ENCODE measurements at regions not wholly inside any gene's neighbourhood (a gene's known extent, or its start where the extent isn't known, plus 50 kb on each side); places are given as distances from the start of the nearest gene placed in this dataset.
A peak's percentile ranks its signal among the peaks of the same experiment; 100 is the strongest.
"Not testable (repeated sequence)": the region's sequence is repeated elsewhere in the genome, so short reads cannot be mapped to it uniquely, and the experiment has no call there.

- no peak for DNase-seq
Observed at GRCh38 chr2:208807756-208808155, 401.2 kb downstream of the PTH2R start.

GRCh38 chr2:208811885-208812284 is 405.3 kb downstream of the PTH2R start:
- not testable (repeated sequence) for DNase-seq

- no peak for DNase-seq
Observed at GRCh38 chr2:208819190-208819589, 412.6 kb downstream of the PTH2R start.

- peak; percentile 71 for DNase-seq
Observed at GRCh38 chr2:208820014-208820688, 413.6 kb downstream of the PTH2R start.

GRCh38 chr2:208827109-208827508 is 420.5 kb downstream of the PTH2R start:
- DNase-seq = no peak

GRCh38 chr2:208827549-208828221 is 421.1 kb downstream of the PTH2R start:
- DNase-seq = no peak

- DNase-seq = no peak
Observed at GRCh38 chr2:208830203-208830602, 423.6 kb downstream of the PTH2R start.

GRCh38 chr2:208847651-208848050 is 441.1 kb downstream of the PTH2R start:
- DNase-seq = no peak

GRCh38 chr2:208854717-208855116 is 448.1 kb downstream of the PTH2R start:
- no peak for DNase-seq

GRCh38 chr2:208867374-208867773 is 460.8 kb downstream of the PTH2R start:
- DNase-seq = no peak

GRCh38 chr2:208872591-208872990 is 466.0 kb downstream of the PTH2R start:
- DNase-seq = no peak

GRCh38 chr2:208879666-208880065 is 473.1 kb downstream of the PTH2R start:
- no peak for DNase-seq

- no peak for DNase-seq
Observed at GRCh38 chr2:208880171-208880570, 473.6 kb downstream of the PTH2R start.

- no peak for DNase-seq
Observed at GRCh38 chr2:208890486-208890885, 483.9 kb downstream of the PTH2R start.

GRCh38 chr2:208892203-208892602 is 485.6 kb downstream of the PTH2R start:
- no peak for DNase-seq

- no peak for DNase-seq
Observed at GRCh38 chr2:208906330-208906729, 499.7 kb downstream of the PTH2R start.

GRCh38 chr2:208915401-208915800 is 508.4 kb upstream of the MAP2 start:
- no peak for DNase-seq

- DNase-seq = no peak
Observed at GRCh38 chr2:208916881-208917280, 507.0 kb upstream of the MAP2 start.

GRCh38 chr2:208921358-208921757 is 502.5 kb upstream of the MAP2 start:
- DNase-seq = not testable (repeated sequence)

GRCh38 chr2:208927867-208928266 is 496.0 kb upstream of the MAP2 start:
- no peak for DNase-seq

- no peak for DNase-seq
Observed at GRCh38 chr2:208929139-208929864, 494.5 kb upstream of the MAP2 start.

- no peak for DNase-seq
Observed at GRCh38 chr2:208929894-208930427, 493.9 kb upstream of the MAP2 start.

GRCh38 chr2:208935531-208935930 is 488.3 kb upstream of the MAP2 start:
- DNase-seq = no peak

- no peak for DNase-seq
Observed at GRCh38 chr2:208937521-208937920, 486.3 kb upstream of the MAP2 start.
